CD4-positive, CD25-positive, alpha-beta regulatory T cell (primary cell): ENCODE measurements at regions not wholly inside any gene's neighbourhood (a gene's known extent, or its start where the extent isn't known, plus 50 kb on each side); places are given as distances from the start of the nearest gene placed in this dataset.

Experiments used
- ATAC-seq, 2 donors: fragments of 150-1000 bp; cut with Tn5 transposase; one replicate each; pipeline ENCODE4 v1.10.0; 2021; ENCODE audit warnings: low read depth in 2 of 2, moderate number of reproducible peaks in 2 of 2, moderate library complexity in 1 of 2
- DNase-seq, 3 donors: peaks; one replicate each; pipeline versions ENCODE4 v3.0.0 to v3.0.0-alpha.2; 2012 to 2022; ENCODE audit warnings: mixed read lengths in 1 of 3
- H3K27ac ChIP-seq: one replicate; pipeline ENCODE4 v1.7.0; 2013; ENCODE audit warnings: mild to moderate bottlenecking, low read length; ENCODE audit not compliant: insufficient read depth, poor library complexity, severe bottlenecking
- H3K27me3 ChIP-seq: one replicate; pipeline ENCODE4 v1.7.0; 2013; ENCODE audit warnings: low read length; ENCODE audit not compliant: control insufficient read depth, insufficient read depth
- H3K36me3 ChIP-seq: one replicate; pipeline ENCODE4 v1.7.0; 2013; ENCODE audit warnings: mild to moderate bottlenecking, low read length, moderate library complexity; ENCODE audit not compliant: control insufficient read depth, insufficient read depth
- H3K4me1 ChIP-seq: 2 replicates; pipeline ENCODE4 v1.7.0; 2013; ENCODE audit warnings: mild to moderate bottlenecking, low read length; ENCODE audit not compliant: insufficient read depth, control insufficient read depth, poor library complexity, severe bottlenecking
- H3K4me3 ChIP-seq: one replicate; pipeline ENCODE4 v1.7.0; 2013; ENCODE audit warnings: low read depth, mild to moderate bottlenecking, low read length, moderate library complexity
- H3K9me3 ChIP-seq, 2 experiments: 1 replicate in 1 of 2; 2 replicates in 1 of 2; pipeline ENCODE4 v1.7.0; 2013; ENCODE audit warnings: low read length in 2 of 2, mild to moderate bottlenecking in 1 of 2, moderate library complexity in 1 of 2; ENCODE audit not compliant: control insufficient read depth in 2 of 2
- H3K27ac Mint-ChIP-seq, 3 donors: one replicate each; pipeline ENCODE4 v1.8.0; 2020 to 2022; ENCODE audit warnings: mild to moderate bottlenecking in 3 of 3, mixed read lengths in 3 of 3, moderate library complexity in 2 of 3
- H3K27me3 Mint-ChIP-seq: one replicate; pipeline ENCODE4 v1.8.0; 2022; ENCODE audit warnings: mild to moderate bottlenecking, mixed read lengths
- H3K36me3 Mint-ChIP-seq: one replicate; pipeline ENCODE4 v1.8.0; 2020; ENCODE audit warnings: mixed read lengths
- H3K4me1 Mint-ChIP-seq, 4 donors: one replicate each; pipeline ENCODE4 v1.8.0; 2020 to 2022; ENCODE audit warnings: mixed read lengths in 4 of 4, mild to moderate bottlenecking in 1 of 4
- H3K4me3 Mint-ChIP-seq, 4 donors: one replicate each; pipeline ENCODE4 v1.8.0; 2020 to 2022; ENCODE audit warnings: mild to moderate bottlenecking in 4 of 4, mixed read lengths in 4 of 4, moderate library complexity in 3 of 4
- H3K9me3 Mint-ChIP-seq, 7 donors: one replicate each; pipeline ENCODE4 v1.8.0; 2020 to 2022; ENCODE audit warnings: mixed read lengths in 7 of 7, mild to moderate bottlenecking in 3 of 7, moderate library complexity in 2 of 7

GRCh38 chr13:42373048-42373812, 101.3 kb downstream of the AKAP11 start:
- Histone ChIP-seq H3K27ac (no peak overlapping the region), H3K4me3 (no peak overlapping the region), H3K9me3 (no peaks in the 10 kb centered on the region), H3K27me3 (no peaks in the 10 kb centered on the region), H3K36me3 (no peaks in the 10 kb centered on the region), H3K4me1 (peaks cover 24% of the 10 kb centered on the region)
- H3K36me3 Mint-ChIP-seq, result peaks cover 5% of the 10 kb centered on the region
- ATAC-seq (no peak), DNase-seq (no peak)
- no peaks in the 10 kb centered on the region for H3K27me3 Mint-ChIP-seq
- peaks cover 12 to 42% (median 36%) of the 10 kb centered on the region in 4 donors for H3K4me1 Mint-ChIP-seq
- no peaks in the 10 kb centered on the region for H3K9me3 Mint-ChIP-seq
- no peak overlapping the region for H3K27ac Mint-ChIP-seq
- no peak overlapping the region for H3K4me3 Mint-ChIP-seq

- no peaks in the 10 kb centered on the region for H3K27me3 Mint-ChIP-seq
- Histone ChIP-seq H3K27ac (no peak overlapping the region), H3K9me3 (no peaks in the 10 kb centered on the region), H3K27me3 (no peaks in the 10 kb centered on the region), H3K36me3 (no peaks in the 10 kb centered on the region), H3K4me1 (peaks cover 18% of the 10 kb centered on the region), H3K4me3 (no peak overlapping the region)
- peak overlapping the region in 1 of 4 donors; percentile 7 for H3K4me3 Mint-ChIP-seq
- no peak for ATAC-seq
- H3K4me1 Mint-ChIP-seq, result peaks cover 21 to 45% (median 30%) of the 10 kb centered on the region in 4 donors
- DNase-seq, result no peak
- no peak overlapping the region for H3K27ac Mint-ChIP-seq
- H3K9me3 Mint-ChIP-seq, result no peaks in the 10 kb centered on the region
- H3K36me3 Mint-ChIP-seq, result peaks cover 5% of the 10 kb centered on the region
Observed at GRCh38 chr13:42375663-42376062, 103.7 kb downstream of the AKAP11 start.

- H3K27me3 ChIP-seq, result no peaks in the 10 kb centered on the region
- peak in 2 of 3 donors; percentile 35 to 82 for DNase-seq
- H3K4me3 Mint-ChIP-seq, result peak overlapping the region in 3 of 4 donors; percentile 14 to 56 (median 34)
- peak overlapping the region; percentile 7 to 85 (median 33) for H3K27ac Mint-ChIP-seq
- H3K36me3 Mint-ChIP-seq, result no peaks in the 10 kb centered on the region
- H3K9me3 Mint-ChIP-seq, result peaks cover 0 to 3% (median 0%) of the 10 kb centered on the region in 7 donors
- H3K4me1 Mint-ChIP-seq, result peaks cover 22 to 46% (median 32%) of the 10 kb centered on the region in 4 donors
- no peaks in the 10 kb centered on the region for H3K9me3 ChIP-seq
- peaks cover 18% of the 10 kb centered on the region for H3K4me1 ChIP-seq
- no peaks in the 10 kb centered on the region for H3K36me3 ChIP-seq
- peak overlapping the region; percentile 37 for H3K4me3 ChIP-seq
- peak overlapping the region; percentile 77 for H3K27ac ChIP-seq
- H3K27me3 Mint-ChIP-seq, result no peaks in the 10 kb centered on the region
- ATAC-seq, result peak; percentile 65 to 74
Observed at GRCh38 chr13:42377640-42378382, 105.9 kb downstream of the AKAP11 start.

- Mint-ChIP-seq H3K27me3 (no peaks in the 10 kb centered on the region), H3K9me3 (peaks cover 0 to 3% (median 0%) of the 10 kb centered on the region in 7 donors), H3K4me1 (peaks cover 21 to 46% (median 34%) of the 10 kb centered on the region in 4 donors), H3K36me3 (no peaks in the 10 kb centered on the region), H3K27ac (peak overlapping the region; percentile 7 to 85 (median 39)), H3K4me3 (peak overlapping the region in 1 of 4 donors; percentile 14)
- ATAC-seq, result no peak
- DNase-seq, result no peak
- Histone ChIP-seq H3K27me3 (no peaks in the 10 kb centered on the region), H3K4me1 (peaks cover 15% of the 10 kb centered on the region), H3K4me3 (peak overlapping the region; percentile 37), H3K27ac (peak overlapping the region; percentile 77), H3K9me3 (no peaks in the 10 kb centered on the region), H3K36me3 (no peaks in the 10 kb centered on the region)
Observed at GRCh38 chr13:42378383-42378780, 106.4 kb downstream of the AKAP11 start.

- Histone ChIP-seq H3K4me3 (no peak overlapping the region), H3K9me3 (no peaks in the 10 kb centered on the region), H3K27ac (no peak overlapping the region), H3K36me3 (no peaks in the 10 kb centered on the region), H3K4me1 (peaks cover 15% of the 10 kb centered on the region), H3K27me3 (no peaks in the 10 kb centered on the region)
- no peak for ATAC-seq
- H3K27me3 Mint-ChIP-seq, result no peaks in the 10 kb centered on the region
- no peak for DNase-seq
- H3K27ac Mint-ChIP-seq, result peak overlapping the region in 1 of 3 donors; percentile 39
- H3K36me3 Mint-ChIP-seq, result no peaks in the 10 kb centered on the region
- peaks cover 20 to 46% (median 34%) of the 10 kb centered on the region in 4 donors for H3K4me1 Mint-ChIP-seq
- H3K9me3 Mint-ChIP-seq, result peaks cover 0 to 3% (median 0%) of the 10 kb centered on the region in 7 donors
- no peak overlapping the region for H3K4me3 Mint-ChIP-seq
Observed at GRCh38 chr13:42379241-42379640, 107.3 kb downstream of the AKAP11 start.

- H3K9me3 ChIP-seq, result no peaks in the 10 kb centered on the region
- Mint-ChIP-seq H3K9me3 (peaks cover 0 to 3% (median 0%) of the 10 kb centered on the region in 7 donors), H3K36me3 (no peaks in the 10 kb centered on the region), H3K27ac (peak overlapping the region in 2 of 3 donors; percentile 43 to 76), H3K4me1 (peaks cover 19 to 44% (median 32%) of the 10 kb centered on the region in 4 donors), H3K4me3 (peak overlapping the region in 2 of 4 donors; percentile 11 to 42), H3K27me3 (no peaks in the 10 kb centered on the region)
- H3K4me3 ChIP-seq, result no peak overlapping the region
- peaks cover 15% of the 10 kb centered on the region for H3K4me1 ChIP-seq
- no peaks in the 10 kb centered on the region for H3K27me3 ChIP-seq
- DNase-seq (no peak), ATAC-seq (peak; percentile 29 to 38)
- no peak overlapping the region for H3K27ac ChIP-seq
- no peaks in the 10 kb centered on the region for H3K36me3 ChIP-seq
Observed at GRCh38 chr13:42380420-42381164, 108.6 kb downstream of the AKAP11 start.

GRCh38 chr13:42381165-42381425, 109.1 kb downstream of the AKAP11 start:
- H3K27me3 Mint-ChIP-seq, result no peaks in the 10 kb centered on the region
- Histone ChIP-seq H3K36me3 (no peaks in the 10 kb centered on the region), H3K4me3 (no peak overlapping the region), H3K27me3 (no peaks in the 10 kb centered on the region), H3K27ac (no peak overlapping the region), H3K4me1 (peaks cover 15% of the 10 kb centered on the region), H3K9me3 (no peaks in the 10 kb centered on the region)
- no peak overlapping the region for H3K4me3 Mint-ChIP-seq
- H3K27ac Mint-ChIP-seq, result no peak overlapping the region
- ATAC-seq (no peak), DNase-seq (no peak)
- H3K9me3 Mint-ChIP-seq, result peaks cover 0 to 3% (median 0%) of the 10 kb centered on the region in 7 donors
- H3K4me1 Mint-ChIP-seq, result peaks cover 15 to 38% (median 29%) of the 10 kb centered on the region in 4 donors
- H3K36me3 Mint-ChIP-seq, result no peaks in the 10 kb centered on the region
